RWPE2 (cell line): ENCODE measurements at regions not wholly inside any gene's neighbourhood (a gene's known extent, or its start where the extent isn't known, plus 50 kb on each side); places are given as distances from the start of the nearest gene placed in this dataset.

Source experiments
- ATAC-seq: fragments of 200-7000 bp; cut with Tn5 transposase; 3 replicates; pipeline ENCODE4 v1.9.1; 2021; ENCODE audit warnings: low read depth
- DNase-seq: peaks from one replicate; pipeline ENCODE4 v3.0.0-alpha.2; 2020; ENCODE audit warnings: low spot score
- H3K27ac ChIP-seq: fragments of 450-650 bp; 2 replicates; pipeline ENCODE4 v1.5.1; 2017; ENCODE audit warnings: mild to moderate bottlenecking; ENCODE audit not compliant: poor library complexity, severe bottlenecking
- H3K27me3 ChIP-seq: fragments of 250-450 bp; sonication (Bioruptor Pico); 2 replicates; pipeline ENCODE4 v1.5.1; 2021; ENCODE audit warnings: mild to moderate bottlenecking, moderate library complexity; ENCODE audit not compliant: insufficient read depth, poor library complexity, severe bottlenecking
- H3K36me3 ChIP-seq: fragments of 250-450 bp; sonication (Bioruptor Pico); 2 replicates; pipeline ENCODE4 v1.5.1; 2020; ENCODE audit warnings: low read depth, mild to moderate bottlenecking, moderate library complexity
- H3K4me1 ChIP-seq: fragments of 250-450 bp; sonication (Bioruptor Pico); 2 replicates; pipeline ENCODE4 v1.5.1; 2021; ENCODE audit warnings: mild to moderate bottlenecking, moderate library complexity; ENCODE audit not compliant: insufficient read depth, poor library complexity, severe bottlenecking
- H3K4me3 ChIP-seq: fragments of 250-450 bp; sonication (Bioruptor Pico); 2 replicates; pipeline ENCODE4 v1.5.1; 2021; ENCODE audit warnings: mild to moderate bottlenecking, moderate library complexity; ENCODE audit not compliant: severe bottlenecking
- H3K9me3 ChIP-seq: fragments of 250-450 bp; sonication (Bioruptor Pico); 2 replicates; pipeline ENCODE4 v1.5.1; 2021; ENCODE audit warnings: mild to moderate bottlenecking, moderate library complexity; ENCODE audit not compliant: severe bottlenecking
- TF ChIP-seq, protein P1 (sequence below): fragments of 450-650 bp; IDR thresholded peaks from one replicate; pipeline ENCODE4 v1.5.1; 2017; ENCODE audit warnings: mild to moderate bottlenecking, moderate library complexity; ENCODE audit not compliant: poor library complexity, severe bottlenecking

- DNase-seq (no peak), ATAC-seq (no peak)
- Histone ChIP-seq H3K36me3 (no peaks in the 10 kb centered on the region), H3K4me1 (no peaks in the 10 kb centered on the region), H3K4me3 (no peak overlapping the region), H3K27ac (no peak overlapping the region), H3K27me3 (no peaks in the 10 kb centered on the region), H3K9me3 (no peaks in the 10 kb centered on the region)
- TF ChIP-seq, protein P1, sequence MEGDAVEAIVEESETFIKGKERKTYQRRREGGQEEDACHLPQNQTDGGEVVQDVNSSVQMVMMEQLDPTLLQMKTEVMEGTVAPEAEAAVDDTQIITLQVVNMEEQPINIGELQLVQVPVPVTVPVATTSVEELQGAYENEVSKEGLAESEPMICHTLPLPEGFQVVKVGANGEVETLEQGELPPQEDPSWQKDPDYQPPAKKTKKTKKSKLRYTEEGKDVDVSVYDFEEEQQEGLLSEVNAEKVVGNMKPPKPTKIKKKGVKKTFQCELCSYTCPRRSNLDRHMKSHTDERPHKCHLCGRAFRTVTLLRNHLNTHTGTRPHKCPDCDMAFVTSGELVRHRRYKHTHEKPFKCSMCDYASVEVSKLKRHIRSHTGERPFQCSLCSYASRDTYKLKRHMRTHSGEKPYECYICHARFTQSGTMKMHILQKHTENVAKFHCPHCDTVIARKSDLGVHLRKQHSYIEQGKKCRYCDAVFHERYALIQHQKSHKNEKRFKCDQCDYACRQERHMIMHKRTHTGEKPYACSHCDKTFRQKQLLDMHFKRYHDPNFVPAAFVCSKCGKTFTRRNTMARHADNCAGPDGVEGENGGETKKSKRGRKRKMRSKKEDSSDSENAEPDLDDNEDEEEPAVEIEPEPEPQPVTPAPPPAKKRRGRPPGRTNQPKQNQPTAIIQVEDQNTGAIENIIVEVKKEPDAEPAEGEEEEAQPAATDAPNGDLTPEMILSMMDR: no peak
Measured at GRCh38 chr13:89737051-89737450, 1610.4 kb upstream of the MIR17HG start.

DNA sequence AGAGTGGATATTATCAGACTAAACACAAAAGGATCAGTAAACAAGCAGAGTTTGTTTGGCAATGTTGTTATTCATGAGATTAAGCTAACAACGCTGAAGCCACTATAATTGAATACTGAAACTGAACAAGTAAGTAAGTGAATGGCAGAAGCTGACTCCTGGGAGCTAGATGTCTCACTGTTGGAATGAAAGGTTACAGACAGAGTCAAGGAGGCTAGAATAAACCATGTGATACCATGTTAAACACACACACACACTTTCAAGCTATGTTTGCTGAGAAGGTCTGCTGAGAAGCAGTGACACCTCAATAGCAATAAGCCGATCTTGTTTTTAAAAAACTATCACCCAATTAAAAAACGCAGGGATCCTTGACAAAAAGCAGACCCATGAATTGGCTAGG is 1609.4 kb upstream of the MIR17HG start:
- no peak overlapping the region for H3K4me3 ChIP-seq
- DNase-seq: no peak
- H3K27ac ChIP-seq: no peak overlapping the region
- H3K4me1 ChIP-seq: no peaks in the 10 kb centered on the region
- H3K36me3 ChIP-seq: no peaks in the 10 kb centered on the region
- no peaks in the 10 kb centered on the region for H3K9me3 ChIP-seq
- no peak for ATAC-seq
- H3K27me3 ChIP-seq: no peaks in the 10 kb centered on the region
- TF ChIP-seq, protein P1: no peak

GRCh38 chr13:89740994-89741685 is 1606.3 kb upstream of the MIR17HG start:
- no peak for ATAC-seq
- Histone ChIP-seq H3K27ac (no peak overlapping the region), H3K27me3 (no peaks in the 10 kb centered on the region), H3K9me3 (no peaks in the 10 kb centered on the region), H3K4me1 (no peaks in the 10 kb centered on the region), H3K4me3 (no peak overlapping the region), H3K36me3 (no peaks in the 10 kb centered on the region)
- peak; percentile 17 for DNase-seq
- TF ChIP-seq, protein P1: no peak

DNA sequence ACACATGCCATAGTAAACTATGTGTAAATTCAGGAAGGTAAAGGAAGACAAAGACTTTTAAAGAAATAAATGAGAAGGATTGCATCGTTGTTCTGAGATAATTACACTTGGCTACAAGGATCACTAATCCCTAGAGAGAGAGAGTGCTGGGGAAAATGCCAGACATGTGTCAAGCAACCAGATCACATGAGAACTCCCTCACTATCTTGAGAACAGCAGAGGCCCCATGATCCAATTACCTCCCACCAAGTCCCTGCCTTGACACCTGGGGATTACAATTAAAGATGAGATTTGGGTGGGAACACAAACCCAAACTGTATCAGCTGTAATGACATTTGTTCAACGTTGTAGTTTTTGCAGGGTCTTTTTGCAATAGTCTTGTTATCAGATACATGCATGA is 1600.9 kb upstream of the MIR17HG start:
- Histone ChIP-seq H3K4me1 (peaks cover 10% of the 10 kb centered on the region), H3K27ac (no peak overlapping the region), H3K9me3 (no peaks in the 10 kb centered on the region), H3K4me3 (no peak overlapping the region), H3K36me3 (no peaks in the 10 kb centered on the region), H3K27me3 (no peaks in the 10 kb centered on the region)
- DNase-seq: no peak
- no peak for ATAC-seq
- TF ChIP-seq, protein P1: no peak

DNA sequence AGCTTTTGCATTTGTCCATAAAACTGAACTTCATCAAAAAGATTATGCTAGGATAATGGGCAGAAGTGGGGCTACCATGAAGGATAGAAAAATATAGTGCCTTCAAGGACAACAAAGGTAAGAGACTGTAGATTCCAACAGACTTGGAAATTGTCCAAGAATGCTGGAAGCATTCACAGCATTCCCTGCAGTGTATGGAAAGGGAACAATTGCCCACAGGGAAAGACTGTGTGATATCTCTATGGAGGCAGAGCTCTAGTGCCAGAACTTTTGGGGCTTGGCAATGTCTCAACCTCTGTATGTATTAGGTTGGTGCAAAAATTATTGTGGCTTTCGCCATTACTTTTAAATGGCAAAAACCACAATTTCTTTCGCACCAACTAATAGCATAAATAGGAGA is 1598.8 kb upstream of the MIR17HG start:
- no peak overlapping the region for H3K27ac ChIP-seq
- H3K4me1 ChIP-seq: peaks cover 10% of the 10 kb centered on the region
- peak; percentile 29; the same call in 1 of the 3 replicates for ATAC-seq
- no peaks in the 10 kb centered on the region for H3K9me3 ChIP-seq
- H3K36me3 ChIP-seq: no peaks in the 10 kb centered on the region
- H3K4me3 ChIP-seq: no peak overlapping the region
- H3K27me3 ChIP-seq: no peaks in the 10 kb centered on the region
- TF ChIP-seq, protein P1: no peak
- DNase-seq: no peak
